Activated naive CD8-positive, alpha-beta T cell (primary cell): ENCODE measurements at regions not wholly inside any gene's neighbourhood (a gene's known extent, or its start where the extent isn't known, plus 50 kb on each side); places are given as distances from the start of the nearest gene placed in this dataset.
A peak's percentile ranks its signal among the peaks of the same experiment; 100 is the strongest.

Experiments used
- H3K27ac Mint-ChIP-seq: one replicate; pipeline ENCODE4 v1.8.0; 2021; ENCODE audit warnings: mixed read lengths
- H3K27me3 Mint-ChIP-seq: one replicate; pipeline ENCODE4 v1.8.0; 2021; ENCODE audit warnings: mixed read lengths
- H3K36me3 Mint-ChIP-seq: one replicate; pipeline ENCODE4 v1.8.0; 2021; ENCODE audit warnings: mixed read lengths
- H3K4me1 Mint-ChIP-seq: one replicate; pipeline ENCODE4 v1.8.0; 2021; ENCODE audit warnings: low read depth, mixed read lengths
- H3K4me3 Mint-ChIP-seq: one replicate; pipeline ENCODE4 v1.8.0; 2021; ENCODE audit warnings: mild to moderate bottlenecking, mixed read lengths
- H3K9me3 Mint-ChIP-seq: one replicate; pipeline ENCODE4 v1.8.0; 2021; ENCODE audit warnings: low read depth, mixed read lengths

DNA sequence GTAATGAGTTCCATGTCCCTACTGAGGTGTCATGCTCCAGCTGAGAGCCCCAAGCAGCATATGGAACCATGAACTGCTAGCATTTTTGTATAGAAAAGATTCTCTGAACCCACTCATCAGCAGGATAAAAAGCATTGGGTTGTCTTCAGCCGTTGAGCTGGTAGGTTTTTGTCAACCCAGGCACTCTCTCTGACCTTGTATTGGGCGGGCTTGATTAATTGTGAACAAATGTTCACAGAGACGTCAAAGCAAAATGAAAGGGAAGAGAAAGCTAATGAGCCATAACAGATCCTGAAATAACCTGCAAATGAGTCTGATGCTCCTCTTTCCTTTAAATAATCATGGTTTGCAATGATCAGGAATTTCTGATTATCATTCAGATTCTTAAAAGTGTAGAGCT lies 924.7 kb upstream of the CELF2 start:
- H3K27me3 Mint-ChIP-seq, result peaks cover 1% of the 10 kb centered on the region
- no peaks in the 10 kb centered on the region for H3K4me1 Mint-ChIP-seq
- no peaks in the 10 kb centered on the region for H3K36me3 Mint-ChIP-seq
- H3K4me3 Mint-ChIP-seq, result no peak overlapping the region
- no peaks in the 10 kb centered on the region for H3K9me3 Mint-ChIP-seq
- no peak overlapping the region for H3K27ac Mint-ChIP-seq

DNA sequence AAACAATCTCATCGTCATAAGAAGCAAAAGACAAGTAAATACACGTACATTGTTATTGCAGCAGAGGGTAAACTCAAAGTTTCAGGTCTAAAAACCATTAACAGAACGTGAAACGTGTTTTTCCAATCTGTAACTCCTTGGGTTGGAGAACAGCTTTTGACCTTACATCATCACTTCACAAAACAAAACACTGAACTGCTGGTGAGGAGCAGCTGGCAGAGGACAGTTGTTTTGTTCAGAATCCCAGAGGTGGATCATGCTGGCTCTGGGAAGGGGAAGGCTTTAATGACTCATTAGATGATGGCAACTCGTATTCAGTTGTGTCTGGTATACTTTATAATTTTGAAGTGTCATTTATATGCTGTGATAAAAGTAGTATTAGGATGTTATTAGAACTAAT lies 923.0 kb upstream of the CELF2 start:
- Mint-ChIP-seq H3K4me3 (no peak overlapping the region), H3K27me3 (peaks cover 2% of the 10 kb centered on the region), H3K9me3 (peaks cover 6% of the 10 kb centered on the region), H3K4me1 (no peaks in the 10 kb centered on the region), H3K27ac (no peak overlapping the region), H3K36me3 (no peaks in the 10 kb centered on the region)

DNA sequence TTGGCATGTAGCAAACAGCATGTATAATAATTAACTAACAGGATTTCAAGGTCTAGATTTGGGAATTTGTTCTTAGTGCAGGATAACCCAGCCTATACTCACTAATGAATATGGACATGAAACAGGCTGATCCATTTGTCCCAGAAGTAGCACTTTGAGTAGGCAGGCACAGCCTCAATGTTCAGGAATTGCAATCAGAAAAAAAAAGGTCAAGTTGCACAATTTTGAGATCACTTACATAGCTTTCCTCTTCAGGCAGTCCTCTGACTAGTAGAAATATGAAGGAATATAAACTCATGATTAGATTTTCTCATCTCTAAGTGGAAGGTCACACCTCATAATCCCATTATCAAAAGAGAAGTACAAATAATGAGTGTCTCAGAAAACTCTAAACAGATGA lies 921.4 kb upstream of the CELF2 start:
- Mint-ChIP-seq H3K4me3 (no peak overlapping the region), H3K9me3 (peaks cover 11% of the 10 kb centered on the region)

DNA sequence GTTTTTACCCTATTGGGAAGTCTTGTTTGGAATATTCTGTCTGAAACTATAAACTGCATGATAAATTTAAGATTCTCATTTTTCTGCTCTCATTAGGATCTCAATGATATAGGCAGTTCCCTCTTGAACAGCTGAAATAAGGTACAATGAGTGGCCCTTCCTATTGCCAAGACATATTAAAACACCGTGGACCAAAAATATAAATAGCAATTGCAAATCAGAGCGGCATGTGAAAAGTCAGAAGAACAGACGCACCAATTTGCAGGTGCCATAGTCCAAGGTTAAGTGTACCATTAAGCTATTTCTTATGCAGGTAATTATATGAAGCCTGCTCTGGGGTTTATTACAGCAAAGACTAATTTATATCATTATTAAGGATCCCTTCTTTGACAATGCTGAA lies 920.8 kb upstream of the CELF2 start:
- Mint-ChIP-seq H3K9me3 (peaks cover 11% of the 10 kb centered on the region), H3K4me3 (no peak overlapping the region), H3K36me3 (no peaks in the 10 kb centered on the region), H3K27ac (no peak overlapping the region), H3K27me3 (peaks cover 1% of the 10 kb centered on the region), H3K4me1 (no peaks in the 10 kb centered on the region)

More for the DNA sequence above, 921.4 kb upstream of the CELF2 start:
- Mint-ChIP-seq H3K27ac (no peak overlapping the region), H3K4me1 (no peaks in the 10 kb centered on the region), H3K27me3 (peaks cover 1% of the 10 kb centered on the region), H3K36me3 (no peaks in the 10 kb centered on the region)

DNA sequence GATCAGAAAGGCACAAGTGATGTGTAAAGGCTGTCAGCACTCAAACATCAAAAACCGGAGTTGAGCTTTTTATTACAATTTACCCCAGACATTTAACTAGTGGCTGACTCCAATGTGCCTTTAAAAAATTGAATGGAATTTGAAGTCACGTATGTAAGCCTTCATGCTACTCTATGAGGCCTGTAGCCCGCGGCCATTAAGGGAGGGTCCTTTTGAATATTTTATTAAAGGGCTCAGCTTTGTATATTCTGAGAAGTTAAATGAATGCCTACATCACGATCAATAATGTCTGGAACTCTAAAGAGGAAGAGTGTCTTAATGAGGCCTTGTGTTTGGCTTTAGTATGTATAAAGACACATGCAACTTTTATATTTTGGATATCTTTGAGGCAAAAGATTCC lies 916.6 kb upstream of the CELF2 start:
- H3K27me3 Mint-ChIP-seq, result peaks cover 2% of the 10 kb centered on the region
- no peak overlapping the region for H3K27ac Mint-ChIP-seq
- no peak overlapping the region for H3K4me3 Mint-ChIP-seq
- H3K9me3 Mint-ChIP-seq, result peaks cover 12% of the 10 kb centered on the region
- no peaks in the 10 kb centered on the region for H3K4me1 Mint-ChIP-seq
- no peaks in the 10 kb centered on the region for H3K36me3 Mint-ChIP-seq

DNA sequence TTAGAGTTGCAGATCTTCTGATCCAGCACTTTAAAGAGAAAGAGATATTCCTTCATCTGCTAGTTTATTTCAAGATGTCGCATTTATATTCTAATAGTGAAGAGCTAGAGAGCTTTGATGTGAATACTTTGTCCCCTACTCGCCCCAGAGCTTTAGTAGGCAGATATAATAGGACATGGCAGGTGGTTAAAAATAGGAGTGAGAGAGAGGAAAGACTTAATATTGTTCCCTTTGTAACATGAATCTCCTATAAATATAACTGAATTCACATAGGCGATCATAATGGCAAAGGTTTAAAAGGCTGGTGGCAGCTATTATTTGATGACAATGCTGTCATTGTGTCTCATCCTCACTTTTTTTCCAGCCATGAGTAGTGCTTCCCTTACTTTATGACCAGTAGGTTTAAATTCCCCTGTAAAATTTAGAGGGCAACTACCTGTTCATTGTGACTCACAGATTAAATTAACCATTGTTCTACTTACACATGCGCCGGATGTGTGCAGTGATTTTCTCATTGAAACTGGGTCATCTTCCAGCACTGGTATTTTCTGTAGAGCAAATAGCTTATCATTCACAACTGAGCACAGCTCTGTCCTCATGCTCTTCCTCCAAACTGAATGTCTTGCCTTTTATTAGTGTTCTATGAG lies 906.7 kb upstream of the CELF2 start:
- no peak overlapping the region for H3K4me3 Mint-ChIP-seq

DNA sequence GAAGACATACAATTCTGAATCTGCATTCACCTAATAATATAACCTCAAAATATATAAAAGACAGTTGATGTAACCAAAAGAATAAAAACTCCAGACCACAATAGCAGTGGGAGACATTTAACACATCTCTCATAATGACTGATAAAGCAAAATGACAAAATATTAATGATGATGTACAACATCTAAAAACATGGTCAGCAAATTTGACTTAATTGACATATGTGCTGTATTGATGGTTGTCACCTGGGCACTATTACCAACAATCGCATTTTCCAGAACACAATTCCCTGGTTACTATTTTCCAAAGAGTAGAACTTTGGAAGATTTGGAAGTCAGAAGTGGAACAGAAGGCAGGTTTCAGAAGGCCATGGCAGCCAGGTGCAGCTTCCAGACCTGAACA lies 899.5 kb upstream of the CELF2 start:
- Mint-ChIP-seq H3K4me1 (no peaks in the 10 kb centered on the region), H3K4me3 (no peak overlapping the region), H3K36me3 (no peaks in the 10 kb centered on the region), H3K27ac (no peak overlapping the region), H3K9me3 (peaks cover 4% of the 10 kb centered on the region), H3K27me3 (peaks cover 3% of the 10 kb centered on the region)

More for the DNA sequence above, 906.7 kb upstream of the CELF2 start:
- Mint-ChIP-seq H3K9me3 (peaks cover 7% of the 10 kb centered on the region), H3K27ac (no peak overlapping the region), H3K4me1 (no peaks in the 10 kb centered on the region), H3K27me3 (peaks cover 4% of the 10 kb centered on the region), H3K36me3 (no peaks in the 10 kb centered on the region)

DNA sequence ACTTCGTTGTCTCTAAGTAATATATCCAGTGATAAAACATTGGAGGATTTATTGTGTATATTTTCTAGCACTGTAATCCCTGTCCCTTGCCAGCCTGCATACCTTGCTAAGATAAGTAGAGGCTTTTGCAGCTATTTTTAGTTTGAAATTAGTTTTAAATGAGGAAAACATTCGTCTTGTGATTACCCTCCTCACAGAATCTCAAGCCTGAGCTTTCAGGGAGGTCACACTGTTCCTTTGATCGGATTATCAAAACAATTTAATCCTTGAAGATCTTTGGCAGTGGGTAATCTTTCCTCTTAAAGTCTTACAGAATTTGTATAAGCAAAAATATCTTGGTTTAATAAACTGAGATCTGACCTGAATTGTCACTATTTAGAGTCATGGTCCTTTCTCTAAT lies 897.0 kb upstream of the CELF2 start:
- Mint-ChIP-seq H3K27ac (no peak overlapping the region), H3K9me3 (no peaks in the 10 kb centered on the region)

DNA sequence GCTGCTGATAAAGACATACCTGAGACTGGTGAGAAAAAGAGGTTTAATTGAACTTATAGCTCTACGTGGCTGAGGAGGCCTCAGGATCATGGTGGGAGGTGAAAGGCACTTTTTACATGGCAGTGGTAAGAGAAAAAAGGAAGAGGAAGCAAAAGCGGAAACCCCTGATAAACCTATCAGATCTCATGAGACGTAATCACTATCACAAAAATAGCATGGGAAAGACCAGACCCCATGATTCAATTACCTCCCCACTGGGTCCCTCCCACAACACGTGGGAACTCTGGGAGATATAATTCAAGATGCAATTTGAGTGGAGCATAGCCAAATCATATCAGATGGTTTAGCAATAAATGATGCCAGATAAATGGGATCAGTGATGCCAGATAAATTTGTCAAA lies 892.0 kb upstream of the CELF2 start:
- peaks cover 4% of the 10 kb centered on the region for H3K27me3 Mint-ChIP-seq
- no peak overlapping the region for H3K27ac Mint-ChIP-seq
- H3K36me3 Mint-ChIP-seq, result no peaks in the 10 kb centered on the region
- no peaks in the 10 kb centered on the region for H3K9me3 Mint-ChIP-seq
- H3K4me3 Mint-ChIP-seq, result no peak overlapping the region
- H3K4me1 Mint-ChIP-seq, result no peaks in the 10 kb centered on the region

More for the DNA sequence above, 897.0 kb upstream of the CELF2 start:
- Mint-ChIP-seq H3K4me3 (no peak overlapping the region), H3K36me3 (no peaks in the 10 kb centered on the region), H3K27me3 (peaks cover 3% of the 10 kb centered on the region), H3K4me1 (no peaks in the 10 kb centered on the region)

DNA sequence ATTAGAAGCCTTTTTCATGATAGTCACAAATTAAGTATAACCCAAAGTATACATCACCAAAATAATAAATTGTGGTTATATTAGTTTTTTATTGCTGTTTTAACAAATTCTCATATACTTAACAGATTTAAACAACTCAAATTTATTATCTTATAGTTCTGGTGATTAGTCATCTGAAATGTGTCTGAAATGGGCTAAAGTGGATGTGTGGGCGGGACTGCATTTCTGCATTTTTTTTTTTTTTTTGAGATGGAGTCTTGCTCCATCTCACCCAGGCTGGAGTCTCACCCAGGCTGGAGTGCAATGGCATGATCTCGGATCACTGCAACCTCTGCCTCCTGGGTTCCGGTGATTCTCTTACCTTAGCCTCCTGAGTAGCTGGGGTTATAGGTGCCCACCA lies 891.5 kb upstream of the CELF2 start:
- Mint-ChIP-seq H3K27ac (no peak overlapping the region), H3K27me3 (peaks cover 4% of the 10 kb centered on the region), H3K9me3 (no peaks in the 10 kb centered on the region), H3K36me3 (no peaks in the 10 kb centered on the region), H3K4me3 (no peak overlapping the region), H3K4me1 (no peaks in the 10 kb centered on the region)

DNA sequence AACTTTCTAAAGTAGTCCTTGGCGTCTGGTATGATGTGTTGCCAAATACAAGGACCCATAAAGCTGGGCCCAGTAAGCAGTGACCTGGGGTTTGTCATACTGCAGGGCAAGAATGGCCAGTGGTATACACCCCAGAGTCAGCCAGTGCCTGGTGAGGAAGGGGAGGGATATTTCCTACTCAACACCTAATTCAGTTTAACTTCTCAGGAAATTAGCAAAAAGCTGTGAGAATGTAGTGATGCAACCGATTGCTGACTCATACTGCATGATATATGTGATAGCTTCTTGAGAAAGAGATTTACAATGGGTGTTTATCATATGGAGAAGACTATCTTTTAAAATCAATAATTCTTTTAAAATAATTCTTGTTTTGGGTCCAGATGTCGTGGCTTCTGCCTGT lies 889.3 kb upstream of the CELF2 start:
- H3K4me1 Mint-ChIP-seq, result no peaks in the 10 kb centered on the region
- H3K27ac Mint-ChIP-seq, result no peak overlapping the region
- H3K9me3 Mint-ChIP-seq, result no peaks in the 10 kb centered on the region
- H3K36me3 Mint-ChIP-seq, result no peaks in the 10 kb centered on the region
- H3K4me3 Mint-ChIP-seq, result no peak overlapping the region
- peaks cover 4% of the 10 kb centered on the region for H3K27me3 Mint-ChIP-seq

DNA sequence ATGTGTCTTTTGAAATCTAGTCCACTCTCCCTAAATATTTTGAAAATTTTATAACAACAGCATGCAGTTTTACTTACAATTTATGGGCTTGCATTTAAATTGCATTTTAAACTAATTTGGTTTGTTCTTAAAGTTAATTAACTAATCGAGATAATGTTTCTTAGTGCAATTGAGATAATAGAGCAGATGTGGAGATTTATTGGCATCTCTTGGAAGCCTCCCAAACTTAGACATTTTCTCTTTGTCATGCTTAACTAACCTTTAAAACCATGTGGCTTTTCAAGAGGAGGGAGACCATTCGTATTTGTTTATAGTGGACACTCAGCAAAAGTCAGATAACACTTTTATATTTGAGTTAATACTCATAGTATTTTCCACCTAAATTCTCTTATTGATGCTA lies 887.0 kb upstream of the CELF2 start:
- Mint-ChIP-seq H3K36me3 (no peaks in the 10 kb centered on the region), H3K27ac (no peak overlapping the region), H3K4me3 (no peak overlapping the region), H3K9me3 (no peaks in the 10 kb centered on the region), H3K4me1 (no peaks in the 10 kb centered on the region), H3K27me3 (peaks cover 4% of the 10 kb centered on the region)

DNA sequence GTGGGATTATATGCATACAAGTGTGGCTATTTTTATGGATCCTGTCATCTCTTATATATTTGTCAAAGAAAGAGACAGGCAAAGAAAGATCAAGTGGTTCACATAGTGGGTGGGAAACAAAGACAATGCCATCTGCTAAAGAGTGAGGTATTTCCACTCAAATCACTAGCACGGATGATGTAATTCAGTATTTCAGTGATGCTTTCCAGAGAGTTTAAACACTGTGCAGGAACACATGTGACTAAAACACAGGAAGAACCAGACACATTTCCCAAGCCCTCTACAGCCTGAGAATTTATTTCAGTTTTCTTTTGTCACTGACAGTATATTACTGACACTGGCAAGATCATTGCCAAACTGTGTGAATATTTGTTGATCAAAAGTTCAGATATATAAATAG lies 885.7 kb upstream of the CELF2 start:
- no peak overlapping the region for H3K27ac Mint-ChIP-seq
- H3K27me3 Mint-ChIP-seq, result peaks cover 4% of the 10 kb centered on the region
- no peaks in the 10 kb centered on the region for H3K4me1 Mint-ChIP-seq
- no peaks in the 10 kb centered on the region for H3K36me3 Mint-ChIP-seq
- no peak overlapping the region for H3K4me3 Mint-ChIP-seq
- H3K9me3 Mint-ChIP-seq, result no peaks in the 10 kb centered on the region

DNA sequence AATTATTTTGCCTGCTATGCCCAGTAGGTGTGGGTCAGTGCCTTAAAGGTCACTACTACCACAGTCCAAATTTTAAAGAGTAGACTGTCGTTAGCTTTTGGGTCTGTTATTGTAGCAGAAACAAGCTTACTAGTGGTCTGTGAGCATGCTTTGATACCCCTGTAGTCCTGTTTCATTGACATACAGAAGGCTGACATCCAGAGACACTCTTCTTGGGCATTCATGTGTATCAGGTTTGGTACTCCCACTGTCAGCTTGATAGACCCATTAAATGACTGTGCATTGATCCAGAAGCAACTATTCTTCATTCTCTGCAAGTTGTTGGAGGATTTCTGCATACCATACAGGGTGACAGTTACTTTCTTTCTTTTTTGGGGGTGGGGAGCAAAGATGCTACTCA lies 884.4 kb upstream of the CELF2 start:
- Mint-ChIP-seq H3K27ac (no peak overlapping the region), H3K36me3 (no peaks in the 10 kb centered on the region), H3K4me3 (no peak overlapping the region), H3K27me3 (no peaks in the 10 kb centered on the region), H3K4me1 (peaks cover 7% of the 10 kb centered on the region), H3K9me3 (no peaks in the 10 kb centered on the region)

DNA sequence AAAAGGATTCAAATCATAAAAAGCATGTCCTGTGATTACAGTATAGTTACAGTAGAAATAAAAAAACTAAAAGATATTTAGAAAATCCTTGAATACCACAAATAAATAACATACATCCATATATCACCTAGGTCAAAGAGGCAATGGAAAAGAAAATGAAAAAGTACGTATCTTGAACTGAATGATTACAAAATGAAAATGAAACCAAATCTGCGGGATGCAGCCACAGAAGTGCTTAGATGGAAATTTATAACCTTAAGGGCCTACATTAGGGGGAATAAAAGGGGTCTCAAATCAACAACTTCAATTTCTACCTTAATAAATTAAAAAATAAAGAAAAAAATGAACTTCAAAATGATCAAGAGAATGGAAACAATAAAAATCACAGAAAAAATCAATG lies 879.0 kb upstream of the CELF2 start:
- H3K36me3 Mint-ChIP-seq, result no peaks in the 10 kb centered on the region
- no peak overlapping the region for H3K27ac Mint-ChIP-seq
- H3K4me1 Mint-ChIP-seq, result peaks cover 16% of the 10 kb centered on the region
- H3K9me3 Mint-ChIP-seq, result no peaks in the 10 kb centered on the region
- H3K4me3 Mint-ChIP-seq, result peak overlapping the region; percentile 80
- no peaks in the 10 kb centered on the region for H3K27me3 Mint-ChIP-seq

DNA sequence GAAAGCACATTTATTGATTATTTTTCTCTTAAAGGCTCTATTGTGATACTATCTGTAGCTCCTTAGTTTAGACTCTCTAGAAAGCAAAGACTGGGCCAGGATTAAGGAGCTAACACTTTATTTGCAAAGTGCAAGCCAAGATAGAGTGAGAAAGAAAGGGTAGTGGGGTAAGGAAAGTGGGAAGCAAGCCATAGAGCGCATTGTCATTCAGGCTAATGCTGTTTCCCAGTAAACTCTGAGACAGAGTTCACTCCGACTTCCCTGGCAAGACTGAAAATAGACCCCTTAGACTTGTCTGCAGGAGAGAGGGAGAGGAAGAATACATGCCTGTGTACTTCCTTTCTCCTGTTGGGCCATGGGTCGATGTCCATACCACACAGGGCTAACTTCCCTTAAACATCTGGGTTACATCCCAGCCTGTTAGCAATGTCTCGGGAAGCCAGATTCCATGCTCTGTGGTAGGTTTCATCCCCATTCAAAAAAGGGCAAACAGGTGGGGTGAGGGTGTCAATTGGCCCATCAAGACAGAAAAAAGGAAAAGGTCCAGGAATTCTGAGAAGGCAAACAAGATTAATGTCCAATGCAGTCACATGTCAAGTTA lies 875.8 kb upstream of the CELF2 start:
- no peak overlapping the region for H3K27ac Mint-ChIP-seq
- H3K4me3 Mint-ChIP-seq, result no peak overlapping the region
- peaks cover 16% of the 10 kb centered on the region for H3K4me1 Mint-ChIP-seq
- no peaks in the 10 kb centered on the region for H3K27me3 Mint-ChIP-seq
- no peaks in the 10 kb centered on the region for H3K9me3 Mint-ChIP-seq
- no peaks in the 10 kb centered on the region for H3K36me3 Mint-ChIP-seq
